SH-SY5Y (cell line): ENCODE measurements at regions not wholly inside any gene's neighbourhood (a gene's known extent, or its start where the extent isn't known, plus 50 kb on each side); places are given as distances from the start of the nearest gene placed in this dataset.

ENCODE experiments used
- GATA2 ChIP-seq: IDR thresholded peaks from 2 replicates; pipeline ENCODE4 v1.6.1; 2011; ENCODE audit warnings: mild to moderate bottlenecking, low read depth, low read length
- GATA3 ChIP-seq: IDR thresholded peaks from 2 replicates; pipeline ENCODE4 v1.6.1; 2011; ENCODE audit warnings: low read depth, mild to moderate bottlenecking, low read length, moderate library complexity

DNA sequence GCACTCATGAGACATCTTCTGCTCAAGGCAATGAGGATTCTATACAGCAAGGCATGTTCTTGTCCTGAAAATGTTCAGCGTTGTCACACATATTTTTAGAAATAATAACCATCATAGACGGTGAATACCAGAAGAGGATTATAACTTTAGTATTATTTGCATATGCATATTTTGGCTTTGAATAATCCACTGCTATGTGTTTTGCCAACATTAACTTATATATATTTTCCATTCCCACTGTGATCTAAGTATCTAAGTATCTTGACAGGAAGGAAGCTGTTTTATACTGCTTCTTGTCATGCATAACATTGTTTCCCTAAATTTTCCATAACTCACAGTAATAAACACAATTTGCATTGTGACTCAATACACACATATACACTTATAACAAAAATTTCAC lies 509.5 kb downstream of the TBL1XR1 start:
- TF ChIP-seq GATA2 (no peak), GATA3 (no peak)
